Endothelial cell of umbilical vein (primary cell): ENCODE measurements at regions not wholly inside any gene's neighbourhood (a gene's known extent, or its start where the extent isn't known, plus 50 kb on each side); places are given as distances from the start of the nearest gene placed in this dataset.

Experiments used
- BruUV-seq: library from RNA; stranded (reverse); fragments of 400-500 nt; replicated peaks from 2 replicates; lab custom pipeline; 2021; lab: Mats Ljungman, UMichigan
- CTCF ChIA-PET: fragments of 300-600, 350-600 bp; sonication (Branson Sonifier 250); formaldehyde crosslinking; loops from one replicate; lab custom pipeline; 2021; ENCODE audit warnings: antibody characterized with exemption, inconsistent platforms; lab: Charles Lee
- POLR2A ChIA-PET: fragments of 300-600, 350-600 bp; sonication (Branson Sonifier 250); formaldehyde crosslinking; loops from one replicate; lab custom pipeline; 2021; ENCODE audit warnings: antibody characterized with exemption, inconsistent platforms; lab: Charles Lee
- DNase-seq: peaks from one replicate; pipeline ENCODE4 v3.0.0-alpha.2; 2011; ENCODE audit warnings: low read depth, low spot score
- FAIRE-seq: peaks from 2 replicates; lab custom pipeline; 2011; peaks lifted over from hg19 to GRCh38; lab: Jason Lieb, UNC
- H2AFZ ChIP-seq: 2 replicates; pipeline ENCODE4 v1.6.0; 2012; ENCODE audit warnings: low read depth, low read length, control low read depth, inconsistent platforms
- H3K27ac ChIP-seq: 2 replicates; pipeline ENCODE4 v1.5.1; 2011; ENCODE audit warnings: low read depth, mild to moderate bottlenecking, control low read depth, low read length, moderate library complexity; ENCODE audit not compliant: insufficient read depth
- H3K27me3 ChIP-seq, 2 experiments: 2 replicates each; pipeline versions ENCODE4 v1.6.0 to v1.6.1; 2011; ENCODE audit warnings: low read length in 2 of 2, mixed read lengths in 1 of 2; ENCODE audit not compliant: control insufficient read depth in 2 of 2, insufficient read depth in 2 of 2
- H3K36me3 ChIP-seq, 2 experiments: 2 replicates in 1 of 2; 3 replicates in 1 of 2; pipeline ENCODE4 v1.5.1; 2011; ENCODE audit warnings: low read length in 2 of 2, mild to moderate bottlenecking in 1 of 2, moderate library complexity in 1 of 2; ENCODE audit not compliant: control insufficient read depth in 2 of 2, insufficient read depth in 2 of 2; ENCODE audit errors: extremely low read depth in 1 of 2
- H3K4me1 ChIP-seq: 3 replicates; pipeline ENCODE4 v1.5.1; 2011; ENCODE audit warnings: mild to moderate bottlenecking, low read length; ENCODE audit not compliant: control insufficient read depth, insufficient read depth; ENCODE audit errors: extremely low read depth
- H3K4me2 ChIP-seq: 2 replicates; pipeline ENCODE4 v1.6.1; 2011; ENCODE audit warnings: low read length, control low read depth, mixed read lengths; ENCODE audit not compliant: insufficient read depth
- H3K4me3 ChIP-seq, 3 experiments: fragments of 200-600 bp in 1 of 3; sonication (generic), shearing (Covaris generic) in 1 of 3; replicated peaks in 1 of 3; 2 replicates each; pipeline ENCODE4 v1.5.1; 2011 to 2016; ENCODE audit warnings: control low read depth in 3 of 3, low read length in 3 of 3, mild to moderate bottlenecking in 2 of 3, inconsistent platforms in 1 of 3, low read depth in 1 of 3, moderate library complexity in 1 of 3; ENCODE audit not compliant: insufficient read depth in 1 of 3
- H3K79me2 ChIP-seq: 2 replicates; pipeline ENCODE4 v1.6.0; 2012; ENCODE audit warnings: low read length, inconsistent platforms; ENCODE audit not compliant: control insufficient read depth, insufficient read depth
- H3K9ac ChIP-seq: replicated peaks from 2 replicates; pipeline ENCODE3; 2011; ENCODE audit warnings: low read length, control low read depth; ENCODE audit not compliant: insufficient read depth; ENCODE audit errors: extremely low read depth
- H3K9me1 ChIP-seq: replicated peaks from 3 replicates; pipeline ENCODE4 v1.6.0; 2011; ENCODE audit warnings: mild to moderate bottlenecking, low read length; ENCODE audit not compliant: control insufficient read depth, insufficient read depth; ENCODE audit errors: extremely low read depth
- H3K9me3 ChIP-seq: replicated peaks from 2 replicates; pipeline ENCODE4 v1.5.1; 2012; ENCODE audit warnings: low read length, inconsistent platforms; ENCODE audit not compliant: control insufficient read depth, insufficient read depth
- H4K20me1 ChIP-seq: replicated peaks from 2 replicates; pipeline ENCODE3; 2011; ENCODE audit warnings: mild to moderate bottlenecking, low read length; ENCODE audit not compliant: control insufficient read depth, insufficient read depth; ENCODE audit errors: extremely low read depth
- EZH2 ChIP-seq: IDR thresholded peaks from 2 replicates; pipeline ENCODE4 v1.6.1; 2012; ENCODE audit warnings: borderline replicate concordance, low read depth, mild to moderate bottlenecking, moderate library complexity, low read length, inconsistent platforms; ENCODE audit not compliant: severe bottlenecking
- FOS ChIP-seq: IDR thresholded peaks from 2 replicates; pipeline ENCODE4 v1.6.1; 2011; ENCODE audit warnings: mild to moderate bottlenecking, low read length, moderate library complexity, borderline replicate concordance; ENCODE audit not compliant: insufficient read depth
- GATA2 ChIP-seq: IDR thresholded peaks from 2 replicates; pipeline ENCODE4 v1.7.0; 2011; ENCODE audit warnings: low read depth, mild to moderate bottlenecking, moderate library complexity, mixed read lengths, low read length; ENCODE audit not compliant: insufficient read length, insufficient read depth
- JUN ChIP-seq: IDR thresholded peaks from 2 replicates; pipeline ENCODE4 v1.6.1; 2011; ENCODE audit warnings: borderline replicate concordance, low read depth; ENCODE audit not compliant: insufficient read length, insufficient read depth
- MYC ChIP-seq: IDR thresholded peaks from one replicate; pipeline ENCODE4 v1.6.1; 2011; ENCODE audit warnings: mild to moderate bottlenecking, low read depth, low read length
- POLR2A ChIP-seq: IDR thresholded peaks from 2 replicates; pipeline ENCODE4 v1.6.1; 2012; ENCODE audit warnings: low read depth, mild to moderate bottlenecking, control low read depth, low read length
- POLR2AphosphoS5 ChIP-seq: IDR thresholded peaks from 2 replicates; pipeline ENCODE4 v1.6.1; 2012; ENCODE audit warnings: low read depth, mild to moderate bottlenecking, control low read depth, low read length, moderate library complexity; ENCODE audit not compliant: insufficient read depth
- dilution Hi-C: fragments of 300-500 bp; cut with MboI; formaldehyde crosslinking; loops from one replicate; pipeline ENCODE4 v1.15.0; 2019; ENCODE audit warnings: low sequenced_read_pairs; ENCODE audit not compliant: extremely low pct_ligation_motif_present
- intact Hi-C: fragments of 100-400 bp; cut with micrococcal nuclease; formaldehyde crosslinking; loops from one replicate; pipeline ENCODE4 v1.10.0; 2022
- TF ChIP-seq, protein P1 (sequence below), 2 donors: IDR thresholded peaks; 1 replicate in 1 of 2; 2 replicates in 1 of 2; pipeline ENCODE4 v1.5.1; 2011; ENCODE audit warnings: low read length in 2 of 2, mild to moderate bottlenecking in 2 of 2, moderate library complexity in 2 of 2, control low read depth in 1 of 2, inconsistent platforms in 1 of 2, low read depth in 1 of 2; ENCODE audit not compliant: insufficient read depth in 1 of 2; ENCODE audit errors: extremely low read depth in 1 of 2
- TF ChIP-seq, protein P2 (sequence below): IDR thresholded peaks from 2 replicates; pipeline ENCODE4 v1.6.1; 2011; ENCODE audit not compliant: insufficient read depth, insufficient read length

DNA sequence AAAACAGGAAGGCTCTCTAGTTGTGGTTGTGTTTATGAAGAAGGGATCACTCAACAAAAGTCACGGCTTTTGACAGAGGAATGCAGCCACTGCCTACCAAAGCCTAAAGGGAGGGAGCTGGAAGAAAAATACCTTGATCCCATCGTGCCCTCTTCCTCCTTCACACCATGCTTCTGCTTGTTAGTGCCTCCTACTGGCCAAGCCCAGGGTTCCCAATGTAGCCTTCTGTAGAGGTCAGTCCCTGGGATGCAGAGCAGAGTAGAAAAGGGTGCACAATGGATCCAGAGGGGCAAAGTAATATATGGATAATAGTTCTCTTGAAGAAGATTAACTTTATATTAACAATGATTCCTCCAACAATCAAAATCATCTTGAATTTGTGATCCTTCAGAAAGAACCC is 293.5 kb upstream of the FERMT1 start:
- H2AFZ ChIP-seq: no peak overlapping the region
- H3K79me2 ChIP-seq: no peaks in the 10 kb centered on the region
- H3K27ac ChIP-seq: no peak overlapping the region
- no peaks in the 10 kb centered on the region for H3K36me3 ChIP-seq
- dilution Hi-C loops: no loop called here
- H3K4me1 ChIP-seq: no peaks in the 10 kb centered on the region
- no peak overlapping the region for H3K9ac ChIP-seq
- CTCF ChIA-PET: no interaction called here
- no peaks in the 10 kb centered on the region for H4K20me1 ChIP-seq
- no TSS peak for BruUV-seq
- intact Hi-C loops: no loop called here
- POLR2A ChIA-PET: no interaction called here
- FAIRE-seq: no peak
- no peaks in the 10 kb centered on the region for H3K9me1 ChIP-seq
- no peak for DNase-seq
- no peaks in the 10 kb centered on the region for H3K9me3 ChIP-seq
- H3K4me2 ChIP-seq: no peak overlapping the region
- H3K27me3 ChIP-seq: peaks cover 0 to 1% of the 10 kb centered on the region in 2 experiments
- no peak for TF ChIP-seq EZH2
- no peak for TF ChIP-seq JUN
- no peak for TF ChIP-seq GATA2
- no peak for TF ChIP-seq MYC
- TF ChIP-seq POLR2AphosphoS5: no peak
- TF ChIP-seq, protein P1, sequence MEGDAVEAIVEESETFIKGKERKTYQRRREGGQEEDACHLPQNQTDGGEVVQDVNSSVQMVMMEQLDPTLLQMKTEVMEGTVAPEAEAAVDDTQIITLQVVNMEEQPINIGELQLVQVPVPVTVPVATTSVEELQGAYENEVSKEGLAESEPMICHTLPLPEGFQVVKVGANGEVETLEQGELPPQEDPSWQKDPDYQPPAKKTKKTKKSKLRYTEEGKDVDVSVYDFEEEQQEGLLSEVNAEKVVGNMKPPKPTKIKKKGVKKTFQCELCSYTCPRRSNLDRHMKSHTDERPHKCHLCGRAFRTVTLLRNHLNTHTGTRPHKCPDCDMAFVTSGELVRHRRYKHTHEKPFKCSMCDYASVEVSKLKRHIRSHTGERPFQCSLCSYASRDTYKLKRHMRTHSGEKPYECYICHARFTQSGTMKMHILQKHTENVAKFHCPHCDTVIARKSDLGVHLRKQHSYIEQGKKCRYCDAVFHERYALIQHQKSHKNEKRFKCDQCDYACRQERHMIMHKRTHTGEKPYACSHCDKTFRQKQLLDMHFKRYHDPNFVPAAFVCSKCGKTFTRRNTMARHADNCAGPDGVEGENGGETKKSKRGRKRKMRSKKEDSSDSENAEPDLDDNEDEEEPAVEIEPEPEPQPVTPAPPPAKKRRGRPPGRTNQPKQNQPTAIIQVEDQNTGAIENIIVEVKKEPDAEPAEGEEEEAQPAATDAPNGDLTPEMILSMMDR (IDR thresholded peaks at IDR 0.05; ENCODE audit: extremely low read depth in 1 of 2, insufficient read depth in 1 of 2, low read depth in 1 of 2, low read length in 2 of 2): no peak
- no peak for TF ChIP-seq POLR2A
- TF ChIP-seq FOS: no peak
- TF ChIP-seq, protein P2, sequence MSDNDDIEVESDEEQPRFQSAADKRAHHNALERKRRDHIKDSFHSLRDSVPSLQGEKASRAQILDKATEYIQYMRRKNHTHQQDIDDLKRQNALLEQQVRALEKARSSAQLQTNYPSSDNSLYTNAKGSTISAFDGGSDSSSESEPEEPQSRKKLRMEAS: no peak
- no peak overlapping the region for H3K4me3 ChIP-seq
